Activated B cell treated with CpG ODN at 0.5 μM for 24 hours (primary cell): ENCODE measurements at regions not wholly inside any gene's neighbourhood (a gene's known extent, or its start where the extent isn't known, plus 50 kb on each side); places are given as distances from the start of the nearest gene placed in this dataset.

Source experiments
- ATAC-seq: fragments of 200-7000 bp; cut with Tn5 transposase; one replicate; pipeline ENCODE4 v1.10.0; 2021; ENCODE audit warnings: low read depth, mild to moderate bottlenecking, moderate library complexity
- CTCF ChIA-PET: fragments of 350-600 bp; sonication (Branson Sonifier 250); formaldehyde crosslinking; loops from one replicate; lab custom pipeline; 2021; ENCODE audit warnings: antibody characterized with exemption; lab: Charles Lee
- POLR2A ChIA-PET: fragments of 350-600 bp; sonication (Branson Sonifier 250); formaldehyde crosslinking; loops from one replicate; lab custom pipeline; 2021; ENCODE audit warnings: antibody characterized with exemption; lab: Charles Lee
- DNase-seq: peaks from one replicate; pipeline ENCODE4 v3.0.0; 2022
- H3K27ac Mint-ChIP-seq: one replicate; pipeline ENCODE4 v1.8.0; 2020; ENCODE audit warnings: mixed read lengths
- H3K27me3 Mint-ChIP-seq: one replicate; pipeline ENCODE4 v1.8.0; 2021; ENCODE audit warnings: mixed read lengths
- H3K36me3 Mint-ChIP-seq: one replicate; pipeline ENCODE4 v1.8.0; 2021; ENCODE audit warnings: low read depth, mixed read lengths
- H3K4me1 Mint-ChIP-seq: one replicate; pipeline ENCODE4 v1.8.0; 2021; ENCODE audit warnings: mixed read lengths
- H3K4me3 Mint-ChIP-seq: one replicate; pipeline ENCODE4 v1.8.0; 2020; ENCODE audit warnings: mild to moderate bottlenecking, mixed read lengths
- H3K9me3 Mint-ChIP-seq: one replicate; pipeline ENCODE4 v1.8.0; 2020; ENCODE audit warnings: mixed read lengths
- CTCF ChIP-seq: fragments of 200-600 bp; IDR thresholded peaks from one replicate; pipeline ENCODE4 v1.8.0; 2022; ENCODE audit warnings: antibody characterized with exemption, mild to moderate bottlenecking
- intact Hi-C: fragments of 100-400 bp; cut with micrococcal nuclease; formaldehyde crosslinking; loops from one replicate; pipeline ENCODE4 v1.15.1; 2024

GRCh38 chr2:63668466-63668865 lies 79.7 kb downstream of the MDH1 start:
- Mint-ChIP-seq H3K4me1 (no peaks in the 10 kb centered on the region), H3K27ac (no peak overlapping the region), H3K9me3 (no peaks in the 10 kb centered on the region), H3K36me3 (no peaks in the 10 kb centered on the region), H3K27me3 (peaks cover 15% of the 10 kb centered on the region), H3K4me3 (no peak overlapping the region)
- no peak for ATAC-seq
- POLR2A ChIA-PET: no interaction called here
- intact Hi-C loops: no loop called here
- CTCF ChIA-PET: no interaction called here
- TF ChIP-seq CTCF: no peak
- DNase-seq: no peak

GRCh38 chr2:63669596-63669995 lies 80.8 kb downstream of the MDH1 start:
- ATAC-seq (no peak), DNase-seq (no peak)
- no peak overlapping the region for H3K4me3 Mint-ChIP-seq
- no peaks in the 10 kb centered on the region for H3K4me1 Mint-ChIP-seq
- H3K36me3 Mint-ChIP-seq: no peaks in the 10 kb centered on the region
- TF ChIP-seq CTCF: no peak
- H3K27me3 Mint-ChIP-seq: peaks cover 14% of the 10 kb centered on the region
- H3K9me3 Mint-ChIP-seq: no peaks in the 10 kb centered on the region
- intact Hi-C loops: no loop called here
- no peak overlapping the region for H3K27ac Mint-ChIP-seq
- ChIA-PET CTCF (no interaction called here), POLR2A (no interaction called here)

- no peak for TF ChIP-seq CTCF
- Mint-ChIP-seq H3K36me3 (no peaks in the 10 kb centered on the region), H3K4me3 (no peak overlapping the region), H3K27ac (no peak overlapping the region), H3K9me3 (no peaks in the 10 kb centered on the region), H3K27me3 (peaks cover 16% of the 10 kb centered on the region), H3K4me1 (no peaks in the 10 kb centered on the region)
- intact Hi-C loops: no loop called here
- ATAC-seq (no peak), DNase-seq (no peak)
- ChIA-PET CTCF (no interaction called here), POLR2A (no interaction called here)
Observed at GRCh38 chr2:63673865-63674533, 85.2 kb downstream of the MDH1 start.

GRCh38 chr2:63675026-63675425 lies 86.3 kb downstream of the MDH1 start:
- DNase-seq: no peak
- intact Hi-C loops: no loop called here
- ChIA-PET POLR2A (no interaction called here), CTCF (interaction anchor here (0.6 kb wide), 1 partner anchor 682 kb away, joined by 3 read pairs; no protein-coding TSS in a partner anchor)
- peaks cover 16% of the 10 kb centered on the region for H3K27me3 Mint-ChIP-seq
- H3K27ac Mint-ChIP-seq: no peak overlapping the region
- no peak for TF ChIP-seq CTCF
- ATAC-seq: no peak
- H3K4me1 Mint-ChIP-seq: no peaks in the 10 kb centered on the region
- H3K36me3 Mint-ChIP-seq: no peaks in the 10 kb centered on the region
- H3K9me3 Mint-ChIP-seq: no peaks in the 10 kb centered on the region
- no peak overlapping the region for H3K4me3 Mint-ChIP-seq

- Mint-ChIP-seq H3K27me3 (peaks cover 16% of the 10 kb centered on the region), H3K27ac (no peak overlapping the region), H3K9me3 (no peaks in the 10 kb centered on the region), H3K4me3 (no peak overlapping the region), H3K36me3 (no peaks in the 10 kb centered on the region), H3K4me1 (no peaks in the 10 kb centered on the region)
- intact Hi-C loops: no loop called here
- ATAC-seq (no peak), DNase-seq (no peak)
- POLR2A ChIA-PET: no interaction called here
- no peak for TF ChIP-seq CTCF
- CTCF ChIA-PET: no interaction called here
Observed at GRCh38 chr2:63676135-63676534, 87.4 kb downstream of the MDH1 start.
